Right renal pelvis (tissue), 4 donors: ENCODE measurements at regions not wholly inside any gene's neighbourhood (a gene's known extent, or its start where the extent isn't known, plus 50 kb on each side); places are given as distances from the start of the nearest gene placed in this dataset.
"Not testable (repeated sequence)": the region's sequence is repeated elsewhere in the genome, so short reads cannot be mapped to it uniquely, and the experiment has no call there.

ENCODE experiments used
- DNase-seq, 4 donors: peaks; one replicate each; pipeline ENCODE4 v3.0.0-alpha.2; 2013; ENCODE audit warnings: low read depth in 4 of 4, low spot score in 3 of 4, missing footprints in 1 of 4

- no peak for DNase-seq
Measured at GRCh38 chr6:968791-969190, 275.9 kb upstream of the EXOC2 start.

GRCh38 chr6:967701-968100 is 274.8 kb upstream of the EXOC2 start:
- peak in 1 of 4 donors; percentile 17 for DNase-seq

GRCh38 chr6:965343-965742 is 272.4 kb upstream of the EXOC2 start:
- no peak for DNase-seq

- DNase-seq, result no peak
Measured at GRCh38 chr6:963456-963855, 270.5 kb upstream of the EXOC2 start.

- no peak for DNase-seq
Measured at GRCh38 chr6:961407-961960, 268.5 kb upstream of the EXOC2 start.

- no peak for DNase-seq
Measured at GRCh38 chr6:960356-960755, 267.4 kb upstream of the EXOC2 start.

GRCh38 chr6:958488-958887 is 265.5 kb upstream of the EXOC2 start:
- no peak for DNase-seq

- no peak for DNase-seq
Measured at GRCh38 chr6:951399-952181, 258.7 kb upstream of the EXOC2 start.

GRCh38 chr6:947235-947934 is 254.4 kb upstream of the EXOC2 start:
- no peak for DNase-seq

GRCh38 chr6:946546-946945 is 253.6 kb upstream of the EXOC2 start:
- DNase-seq, result no peak

- no peak for DNase-seq
Measured at GRCh38 chr6:939526-940252, 246.8 kb upstream of the EXOC2 start.

GRCh38 chr6:938916-939315 is 246.0 kb upstream of the EXOC2 start:
- DNase-seq, result no peak

GRCh38 chr6:938271-938905 is 245.4 kb upstream of the EXOC2 start:
- DNase-seq, result no peak

- DNase-seq, result no peak
Measured at GRCh38 chr6:935582-935981, 242.6 kb upstream of the EXOC2 start.

- no peak for DNase-seq
Measured at GRCh38 chr6:934686-935085, 241.7 kb upstream of the EXOC2 start.

- not testable (repeated sequence) for DNase-seq
Measured at GRCh38 chr6:931919-932318, 239.0 kb upstream of the EXOC2 start.

- no peak for DNase-seq
Measured at GRCh38 chr6:927157-927556, 234.2 kb upstream of the EXOC2 start.

- no peak for DNase-seq
Measured at GRCh38 chr6:925656-926213, 232.8 kb upstream of the EXOC2 start.

- no peak for DNase-seq
Measured at GRCh38 chr6:924661-925060, 231.7 kb upstream of the EXOC2 start.

- no peak for DNase-seq
Measured at GRCh38 chr6:921400-921799, 228.5 kb upstream of the EXOC2 start.
